ENCODE measurements at regions not wholly inside any gene's neighbourhood (a gene's known extent, or its start where the extent isn't known, plus 50 kb on each side); places are given as distances from the start of the nearest gene placed in this dataset.

GRCh38 chr9:107881626-107882300 is 392.2 kb upstream of the KLF4 start:
- no peak for DNase-seq (ENCODE audit: low read depth in 4 of 4, low spot score in 3 of 4)

GRCh38 chr9:107878462-107878861 is 388.9 kb upstream of the KLF4 start:
- DNase-seq (ENCODE audit: low read depth in 4 of 4, low spot score in 3 of 4) = no peak

DNA sequence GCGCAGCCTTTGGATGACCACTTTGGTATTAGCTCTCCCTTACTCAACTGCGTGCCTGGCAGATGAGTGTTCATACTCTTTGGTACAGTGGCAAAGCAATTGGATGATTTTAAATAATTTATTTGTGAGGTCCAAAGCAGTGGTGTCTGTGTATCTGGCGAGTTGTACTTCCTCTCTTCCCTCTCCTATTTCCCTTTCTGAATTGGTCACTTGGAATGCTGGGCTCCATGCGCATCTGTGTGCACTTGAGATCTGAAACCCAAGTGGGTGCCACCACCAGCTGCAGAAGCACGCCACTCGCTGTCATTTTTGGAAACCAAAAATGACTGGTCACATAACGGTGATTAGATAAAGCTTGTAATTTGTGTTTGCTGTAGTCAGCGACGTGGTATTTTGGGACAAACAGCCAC is 386.0 kb upstream of the KLF4 start:
- no peak for DNase-seq (ENCODE audit: low read depth in 4 of 4, low spot score in 3 of 4)

GRCh38 chr9:107874591-107875369 is 385.2 kb upstream of the KLF4 start:
- no peak for DNase-seq (ENCODE audit: low read depth in 4 of 4, low spot score in 3 of 4)

DNA sequence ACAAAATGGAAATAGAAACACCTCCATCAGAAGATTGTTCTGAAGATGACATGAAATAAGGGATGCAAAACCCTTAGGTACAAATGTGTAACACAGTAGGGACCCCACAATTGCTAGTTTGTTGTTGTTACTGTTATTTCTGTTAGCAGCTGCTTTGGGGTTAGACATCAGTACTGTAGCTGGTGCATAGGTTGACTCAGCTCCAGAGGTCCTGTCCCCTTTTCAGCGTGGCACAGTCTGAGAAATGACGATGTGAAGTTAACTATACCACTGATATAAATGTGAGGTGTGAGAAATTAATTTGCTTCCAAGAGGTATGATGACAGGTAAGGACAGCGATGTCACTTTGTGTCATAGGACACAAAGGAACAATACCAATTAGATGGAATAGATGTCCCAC is 384.6 kb upstream of the KLF4 start:
- no peak for DNase-seq (ENCODE audit: low read depth in 4 of 4, low spot score in 3 of 4)

GRCh38 chr9:107872457-107873192 is 383.1 kb upstream of the KLF4 start:
- DNase-seq (ENCODE audit: low read depth in 4 of 4, low spot score in 3 of 4) = no peak

DNA sequence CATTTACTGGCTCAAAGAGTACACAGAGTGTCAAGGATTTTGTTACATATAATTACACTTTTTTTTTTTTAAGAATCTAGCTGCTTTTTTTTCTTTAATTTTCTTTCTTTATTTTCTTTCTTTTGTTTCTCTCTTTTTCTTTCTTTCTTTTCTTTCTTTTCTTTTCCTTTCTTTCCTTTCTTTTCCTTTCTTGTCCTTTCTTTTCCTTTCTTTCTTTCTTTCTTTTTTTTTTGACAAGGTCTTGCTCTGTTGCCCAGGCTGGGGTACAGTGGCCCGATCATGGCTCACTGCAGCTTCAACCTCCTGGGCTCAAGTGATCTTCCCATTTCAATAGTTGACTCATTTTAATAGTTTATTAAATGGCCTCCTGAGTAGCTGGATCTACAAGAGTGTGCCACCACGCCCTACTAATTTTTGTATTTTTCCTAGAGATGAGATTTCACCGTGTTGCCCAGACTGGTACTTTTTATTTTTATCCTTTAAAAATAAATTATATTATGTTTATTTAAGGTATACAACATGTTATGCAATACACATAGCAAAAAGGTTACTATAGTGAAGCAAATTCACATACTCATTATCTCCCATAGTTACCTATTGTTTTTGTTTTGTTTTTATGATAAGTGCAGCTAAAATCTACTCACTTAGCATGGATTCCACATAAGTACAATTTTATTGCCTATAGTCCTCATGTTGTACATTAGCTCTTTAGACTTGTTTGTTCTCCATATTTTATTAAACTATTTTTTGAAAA is 381.5 kb upstream of the KLF4 start:
- no peak for DNase-seq (ENCODE audit: low read depth in 4 of 4, low spot score in 3 of 4)

DNA sequence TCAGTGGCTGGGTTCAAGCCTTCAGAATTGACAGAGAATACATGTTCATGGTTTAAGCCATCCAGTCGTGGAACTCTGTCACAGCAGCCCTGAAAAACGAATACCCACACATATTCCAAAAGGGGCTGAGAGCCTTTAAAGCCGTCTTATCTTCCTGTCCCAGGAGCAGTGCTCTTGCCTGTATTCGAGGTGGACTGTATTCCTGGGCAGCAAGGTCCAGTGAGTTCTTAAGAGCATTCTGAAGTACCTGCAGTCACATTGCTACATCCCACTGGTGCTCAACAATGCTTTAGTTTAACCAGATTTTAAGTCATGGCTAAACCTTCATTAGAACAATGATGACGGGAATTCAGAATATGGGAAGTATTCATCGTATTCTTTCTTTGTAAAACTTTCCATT is 380.7 kb upstream of the KLF4 start:
- no peak for DNase-seq (ENCODE audit: low read depth in 4 of 4, low spot score in 3 of 4)

GRCh38 chr9:107869111-107869510 is 379.5 kb upstream of the KLF4 start:
- no peak for DNase-seq (ENCODE audit: low read depth in 4 of 4, low spot score in 3 of 4)

- DNase-seq (ENCODE audit: low read depth in 4 of 4, low spot score in 3 of 4) = no peak
Observed at GRCh38 chr9:107868186-107868585, 378.6 kb upstream of the KLF4 start.

DNA sequence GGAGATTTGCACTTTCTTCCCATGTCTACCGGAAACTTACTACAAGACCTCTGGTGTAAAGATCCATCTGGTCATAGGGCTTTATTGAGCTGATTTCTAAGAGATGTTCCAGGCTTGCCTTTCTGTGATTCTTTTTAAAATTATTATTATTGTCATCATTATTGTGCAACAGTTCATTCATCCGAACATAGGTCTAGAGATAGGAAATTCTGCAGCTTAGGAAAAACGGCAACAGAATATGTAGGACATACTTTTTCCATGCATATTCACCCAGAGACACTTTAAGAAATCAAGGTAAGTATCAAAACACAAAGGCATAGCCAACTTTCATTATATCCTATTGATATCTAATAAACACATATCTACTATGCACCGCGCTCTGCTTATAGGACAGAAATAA is 378.2 kb upstream of the KLF4 start:
- DNase-seq (ENCODE audit: low read depth in 4 of 4, low spot score in 3 of 4) = no peak

DNA sequence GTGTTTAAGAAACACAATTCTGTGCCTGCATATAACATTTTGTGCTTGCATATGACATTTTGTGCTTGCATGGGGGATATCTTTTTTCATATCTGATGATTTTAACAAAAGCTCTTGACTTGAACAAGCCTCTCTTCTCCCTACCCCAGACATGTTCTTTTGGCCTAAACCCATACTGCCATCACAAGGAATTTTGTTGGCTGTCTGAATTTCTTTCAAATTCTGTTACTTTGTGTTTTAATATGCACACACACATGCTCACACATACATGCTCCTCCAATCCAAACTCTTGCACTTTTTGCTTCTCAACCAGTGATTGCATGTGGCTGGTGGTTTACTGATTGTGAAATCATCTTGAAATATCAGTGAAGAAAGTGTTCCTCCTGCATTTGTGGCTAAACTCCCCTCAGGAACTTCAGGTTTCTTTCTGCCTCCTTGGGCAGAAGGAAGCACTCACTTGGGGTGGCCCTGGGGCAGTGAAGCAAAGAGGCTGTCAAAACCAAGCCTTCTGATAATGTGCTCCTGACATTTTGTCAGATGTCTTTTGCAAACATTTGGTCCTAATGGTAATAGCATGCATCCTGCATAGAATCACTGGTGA is 377.2 kb upstream of the KLF4 start:
- DNase-seq (ENCODE audit: low read depth in 4 of 4, low spot score in 3 of 4) = no peak

DNA sequence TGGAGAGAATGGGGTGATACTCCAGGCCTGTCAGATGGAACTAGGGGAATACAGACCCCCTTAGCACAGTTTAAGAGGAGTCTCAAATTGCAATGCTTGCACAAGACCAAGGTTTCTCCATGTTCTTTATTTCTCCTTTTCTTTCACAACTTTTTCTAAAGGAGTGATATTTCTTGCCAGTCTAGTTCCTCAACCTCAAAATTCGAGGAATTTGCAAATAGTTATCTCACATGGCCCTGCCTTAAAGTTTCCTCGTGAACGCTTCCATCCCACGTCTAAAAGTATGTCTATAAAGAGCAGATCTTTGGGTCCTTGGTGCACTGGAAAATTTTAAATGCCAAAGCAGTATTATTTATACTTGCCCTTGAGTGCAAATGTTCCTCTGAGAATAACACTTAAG is 373.8 kb upstream of the KLF4 start:
- DNase-seq (ENCODE audit: low read depth in 4 of 4, low spot score in 3 of 4) = no peak

GRCh38 chr9:107862881-107863280 is 373.3 kb upstream of the KLF4 start:
- no peak for DNase-seq (ENCODE audit: low read depth in 4 of 4, low spot score in 3 of 4)

- DNase-seq (ENCODE audit: low read depth in 4 of 4, low spot score in 3 of 4) = no peak
Observed at GRCh38 chr9:107862323-107862722, 372.8 kb upstream of the KLF4 start.

GRCh38 chr9:107861075-107861474 is 371.5 kb upstream of the KLF4 start:
- DNase-seq (ENCODE audit: low read depth in 4 of 4, low spot score in 3 of 4) = no peak

- no peak for DNase-seq (ENCODE audit: low read depth in 4 of 4, low spot score in 3 of 4)
Observed at GRCh38 chr9:107858260-107858659, 368.7 kb upstream of the KLF4 start.

GRCh38 chr9:107856633-107857032 is 367.1 kb upstream of the KLF4 start:
- no peak for DNase-seq (ENCODE audit: low read depth in 4 of 4, low spot score in 3 of 4)

- DNase-seq (ENCODE audit: low read depth in 4 of 4, low spot score in 3 of 4) = no peak
Observed at GRCh38 chr9:107855164-107855563, 365.6 kb upstream of the KLF4 start.

- no peak for DNase-seq (ENCODE audit: low read depth in 4 of 4, low spot score in 3 of 4)
Observed at GRCh38 chr9:107853461-107853860, 363.9 kb upstream of the KLF4 start.

DNA sequence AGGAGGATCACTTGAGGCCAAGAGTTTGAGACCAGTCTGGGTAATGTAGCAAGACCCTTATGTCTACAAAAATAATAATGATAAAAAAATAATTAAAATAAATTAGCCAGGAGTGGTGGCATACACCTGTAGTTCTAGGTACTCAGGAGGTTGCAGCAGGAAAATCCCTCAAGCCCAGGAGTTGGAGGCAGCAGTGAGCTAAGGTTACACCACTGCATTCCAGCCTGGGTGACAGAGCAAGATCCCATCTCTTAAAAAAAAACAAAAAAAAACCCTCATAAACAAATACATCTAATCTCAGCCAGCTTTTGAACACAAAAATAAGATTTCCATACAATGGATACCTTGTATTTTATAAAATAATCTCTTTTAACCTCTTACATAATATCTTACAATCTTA is 363.3 kb upstream of the KLF4 start:
- no peak for DNase-seq (ENCODE audit: low read depth in 4 of 4, low spot score in 3 of 4)

Data from left renal pelvis (tissue), 4 donors.